ENCODE measurements at regions not wholly inside any gene's neighbourhood (a gene's known extent, or its start where the extent isn't known, plus 50 kb on each side); places are given as distances from the start of the nearest gene placed in this dataset.

GRCh38 chr2:41859615-41860514 is 188.0 kb upstream of the PKDCC start:
- DNase-seq (ENCODE audit: low read depth in 4 of 4, low spot score in 3 of 4): no peak

GRCh38 chr2:41863062-41863461 is 184.8 kb upstream of the PKDCC start:
- no peak for DNase-seq (ENCODE audit: low read depth in 4 of 4, low spot score in 3 of 4)

- DNase-seq (ENCODE audit: low read depth in 4 of 4, low spot score in 3 of 4): no peak
Measured at GRCh38 chr2:41865263-41865662, 182.6 kb upstream of the PKDCC start.

GRCh38 chr2:41867553-41867952 is 180.3 kb upstream of the PKDCC start:
- no peak for DNase-seq (ENCODE audit: low read depth in 4 of 4, low spot score in 3 of 4)

- peak in 3 of 4 donors; percentile 60 to 81 (median 61) for DNase-seq (ENCODE audit: low read depth in 4 of 4, low spot score in 3 of 4)
Measured at GRCh38 chr2:41869542-41870264, 178.1 kb upstream of the PKDCC start.

GRCh38 chr2:41870265-41870585 is 177.6 kb upstream of the PKDCC start:
- DNase-seq (ENCODE audit: low read depth in 4 of 4, low spot score in 3 of 4): no peak

GRCh38 chr2:41871080-41871479 is 176.7 kb upstream of the PKDCC start:
- peak in 2 of 4 donors; percentile 28 to 46 for DNase-seq (ENCODE audit: low read depth in 4 of 4, low spot score in 3 of 4)

GRCh38 chr2:41872646-41873045 is 175.2 kb upstream of the PKDCC start:
- DNase-seq (ENCODE audit: low read depth in 4 of 4, low spot score in 3 of 4): no peak

- no peak for DNase-seq (ENCODE audit: low read depth in 4 of 4, low spot score in 3 of 4)
Measured at GRCh38 chr2:41873102-41874031, 174.5 kb upstream of the PKDCC start.

- no peak for DNase-seq (ENCODE audit: low read depth in 4 of 4, low spot score in 3 of 4)
Measured at GRCh38 chr2:41877114-41877678, 170.6 kb upstream of the PKDCC start.

GRCh38 chr2:41878056-41878455 is 169.8 kb upstream of the PKDCC start:
- DNase-seq (ENCODE audit: low read depth in 4 of 4, low spot score in 3 of 4): no peak

GRCh38 chr2:41878716-41879234 is 169.0 kb upstream of the PKDCC start:
- peak in 2 of 4 donors; percentile 27 to 33 for DNase-seq (ENCODE audit: low read depth in 4 of 4, low spot score in 3 of 4)

- peak; percentile 38 to 78 (median 48) for DNase-seq (ENCODE audit: low read depth in 4 of 4, low spot score in 3 of 4)
Measured at GRCh38 chr2:41879235-41879916, 168.4 kb upstream of the PKDCC start.

- DNase-seq (ENCODE audit: low read depth in 4 of 4, low spot score in 3 of 4): no peak
Measured at GRCh38 chr2:41880561-41881243, 167.1 kb upstream of the PKDCC start.

- DNase-seq (ENCODE audit: low read depth in 4 of 4, low spot score in 3 of 4): no peak
Measured at GRCh38 chr2:41881249-41881648, 166.6 kb upstream of the PKDCC start.

GRCh38 chr2:41884718-41885117 is 163.1 kb upstream of the PKDCC start:
- DNase-seq (ENCODE audit: low read depth in 4 of 4, low spot score in 3 of 4): no peak

- DNase-seq (ENCODE audit: low read depth in 4 of 4, low spot score in 3 of 4): no peak
Measured at GRCh38 chr2:41886145-41886664, 161.6 kb upstream of the PKDCC start.

- no peak for DNase-seq (ENCODE audit: low read depth in 4 of 4, low spot score in 3 of 4)
Measured at GRCh38 chr2:41886757-41887156, 161.1 kb upstream of the PKDCC start.

GRCh38 chr2:41890341-41890740 is 157.5 kb upstream of the PKDCC start:
- DNase-seq (ENCODE audit: low read depth in 4 of 4, low spot score in 3 of 4): no peak
